ENCODE measurements at regions not wholly inside any gene's neighbourhood (a gene's known extent, or its start where the extent isn't known, plus 50 kb on each side); places are given as distances from the start of the nearest gene placed in this dataset.

DNA sequence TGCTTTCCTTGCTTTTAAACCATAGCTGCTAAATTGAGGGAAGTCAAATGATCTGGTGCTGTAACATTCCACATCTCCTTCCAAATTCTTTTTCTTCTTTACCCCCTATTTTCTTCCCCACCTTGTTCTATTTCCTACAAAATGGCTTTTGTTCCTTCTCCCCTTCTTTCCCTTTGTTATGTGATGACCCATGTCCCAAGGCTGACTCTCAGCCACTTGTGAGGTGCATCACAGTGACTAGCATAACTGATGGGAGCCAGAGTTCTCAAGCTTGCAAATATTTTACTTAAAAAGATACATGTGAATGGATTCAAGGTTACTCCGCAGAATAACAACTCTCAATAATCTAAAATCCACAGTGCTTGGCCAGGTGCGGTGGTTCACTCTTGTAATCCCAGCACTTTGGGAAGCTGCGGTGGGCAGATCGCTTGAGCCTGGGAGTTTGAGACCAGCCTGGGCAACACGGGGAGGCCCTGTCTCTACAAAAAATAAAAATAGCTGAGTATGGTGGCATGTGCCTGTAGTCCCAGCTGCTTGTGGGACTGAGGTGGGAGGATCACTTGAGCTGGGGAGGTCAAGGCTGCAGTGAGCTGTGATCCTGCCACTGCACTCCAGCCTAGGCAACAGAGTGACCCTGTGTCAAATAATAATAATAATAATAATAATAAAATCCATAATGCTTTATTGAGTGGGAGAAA lies 100.1 kb upstream of the CERS6 start (continued):
- TF ChIP-seq CTCF (IDR thresholded peaks at IDR 0.05; ENCODE audit: control extremely low read depth in 1 of 3, insufficient read depth in 1 of 3, low read depth in 1 of 3, low read length in 3 of 3) (no peak), JUND (IDR thresholded peaks at IDR 0.05; ENCODE audit: low read length) (no peak), TAF1 (IDR thresholded peaks at IDR 0.05; ENCODE audit: low read depth, low read length) (no peak), EP300 (IDR thresholded peaks at IDR 0.05; ENCODE audit: borderline replicate concordance in 1 of 2, low read depth in 2 of 2, low read length in 2 of 2) (no peak), KDM1A (IDR thresholded peaks at IDR 0.05; ENCODE audit: borderline replicate concordance, low read length) (no peak), TBP (IDR thresholded peaks at IDR 0.05; ENCODE audit: low read depth, low read length) (no peak), RAD21 (IDR thresholded peaks at IDR 0.05 in 1 of 2, conservative IDR thresholded peaks at IDR 0.05 in 1 of 2; ENCODE audit: low read depth in 2 of 2, low read length in 2 of 2) (no peak), CBX5 (IDR thresholded peaks at IDR 0.05; ENCODE audit: low read depth, low read length) (no peak), CBX8 (IDR thresholded peaks at IDR 0.05; ENCODE audit: borderline replicate concordance, low read depth, low read length) (no peak), RXRA (IDR thresholded peaks at IDR 0.05; ENCODE audit: insufficient read depth, low read depth, low read length) (no peak), TCF12 (IDR thresholded peaks at IDR 0.05; ENCODE audit: low read depth, low read length) (no peak)
- TF ChIP-seq, protein P1, sequence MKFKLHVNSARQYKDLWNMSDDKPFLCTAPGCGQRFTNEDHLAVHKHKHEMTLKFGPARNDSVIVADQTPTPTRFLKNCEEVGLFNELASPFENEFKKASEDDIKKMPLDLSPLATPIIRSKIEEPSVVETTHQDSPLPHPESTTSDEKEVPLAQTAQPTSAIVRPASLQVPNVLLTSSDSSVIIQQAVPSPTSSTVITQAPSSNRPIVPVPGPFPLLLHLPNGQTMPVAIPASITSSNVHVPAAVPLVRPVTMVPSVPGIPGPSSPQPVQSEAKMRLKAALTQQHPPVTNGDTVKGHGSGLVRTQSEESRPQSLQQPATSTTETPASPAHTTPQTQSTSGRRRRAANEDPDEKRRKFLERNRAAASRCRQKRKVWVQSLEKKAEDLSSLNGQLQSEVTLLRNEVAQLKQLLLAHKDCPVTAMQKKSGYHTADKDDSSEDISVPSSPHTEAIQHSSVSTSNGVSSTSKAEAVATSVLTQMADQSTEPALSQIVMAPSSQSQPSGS (IDR thresholded peaks at IDR 0.05; ENCODE audit: low read length), result no peak
